ENCODE measurements at regions not wholly inside any gene's neighbourhood (a gene's known extent, or its start where the extent isn't known, plus 50 kb on each side); places are given as distances from the start of the nearest gene placed in this dataset.
"Not testable (repeated sequence)": the region's sequence is repeated elsewhere in the genome, so short reads cannot be mapped to it uniquely, and the experiment has no call there.

DNA sequence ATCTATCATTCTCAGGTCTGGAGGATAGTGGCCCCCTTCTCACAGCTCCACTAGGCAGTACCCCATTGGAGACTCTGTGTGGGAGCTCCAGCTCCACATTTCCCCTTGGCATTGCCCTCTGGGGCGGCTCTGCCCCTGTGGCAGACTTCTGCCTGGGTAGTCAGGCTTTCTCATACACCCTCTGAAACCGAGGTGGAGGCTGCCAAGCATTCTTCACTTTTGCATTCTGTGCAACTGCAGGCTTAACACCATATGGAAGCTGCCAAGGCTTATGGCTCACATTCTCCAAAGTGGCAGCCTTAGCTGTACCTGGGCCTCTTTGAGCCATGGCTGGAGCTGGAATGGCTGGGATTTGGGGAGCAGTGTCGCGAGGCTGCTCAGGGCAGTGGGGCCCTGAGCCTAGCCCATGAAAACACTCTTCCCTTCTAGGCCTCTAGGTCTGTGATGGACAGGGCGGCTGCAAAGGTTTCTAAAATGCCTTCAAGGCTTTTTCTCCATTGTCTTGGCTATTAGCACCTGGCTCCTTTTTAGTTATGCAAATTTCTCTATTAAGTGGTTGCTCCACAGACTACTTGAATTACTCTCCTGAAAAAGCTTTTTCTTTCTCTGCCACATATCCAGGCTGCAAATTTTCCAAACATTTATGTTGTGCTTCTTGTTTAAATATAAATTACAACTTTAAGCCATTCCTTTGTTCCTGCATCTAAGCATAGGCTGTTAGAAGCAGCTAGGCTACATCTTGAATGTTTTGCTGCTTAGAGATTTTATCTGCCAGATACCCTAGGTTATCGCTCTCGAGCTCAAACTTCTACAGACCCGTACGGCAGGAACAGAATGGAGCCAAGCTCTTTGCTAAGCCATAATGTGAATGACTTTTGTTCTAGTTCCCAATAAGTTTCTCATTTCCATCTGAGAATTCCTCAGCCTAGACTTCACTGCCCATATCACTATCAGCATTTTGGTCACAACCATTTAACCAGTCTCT lies 206.5 kb downstream of the CPS1 start:
- Mint-ChIP-seq H3K9me3 (no peaks in the 10 kb centered on the region), H3K27ac (no peak overlapping the region), H3K36me3 (ENCODE audit: low read depth) (no peaks in the 10 kb centered on the region), H3K4me1 (no peaks in the 10 kb centered on the region), H3K4me3 (no peak overlapping the region), H3K27me3 (no peaks in the 10 kb centered on the region)
- ChIA-PET POLR2A (no interaction called here), CTCF (no interaction called here)
- intact Hi-C loops (cut with micrococcal nuclease) = no loop called here
- TF ChIP-seq, protein P1, sequence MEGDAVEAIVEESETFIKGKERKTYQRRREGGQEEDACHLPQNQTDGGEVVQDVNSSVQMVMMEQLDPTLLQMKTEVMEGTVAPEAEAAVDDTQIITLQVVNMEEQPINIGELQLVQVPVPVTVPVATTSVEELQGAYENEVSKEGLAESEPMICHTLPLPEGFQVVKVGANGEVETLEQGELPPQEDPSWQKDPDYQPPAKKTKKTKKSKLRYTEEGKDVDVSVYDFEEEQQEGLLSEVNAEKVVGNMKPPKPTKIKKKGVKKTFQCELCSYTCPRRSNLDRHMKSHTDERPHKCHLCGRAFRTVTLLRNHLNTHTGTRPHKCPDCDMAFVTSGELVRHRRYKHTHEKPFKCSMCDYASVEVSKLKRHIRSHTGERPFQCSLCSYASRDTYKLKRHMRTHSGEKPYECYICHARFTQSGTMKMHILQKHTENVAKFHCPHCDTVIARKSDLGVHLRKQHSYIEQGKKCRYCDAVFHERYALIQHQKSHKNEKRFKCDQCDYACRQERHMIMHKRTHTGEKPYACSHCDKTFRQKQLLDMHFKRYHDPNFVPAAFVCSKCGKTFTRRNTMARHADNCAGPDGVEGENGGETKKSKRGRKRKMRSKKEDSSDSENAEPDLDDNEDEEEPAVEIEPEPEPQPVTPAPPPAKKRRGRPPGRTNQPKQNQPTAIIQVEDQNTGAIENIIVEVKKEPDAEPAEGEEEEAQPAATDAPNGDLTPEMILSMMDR (IDR thresholded peaks at IDR 0.05) = no peak
- ATAC-seq (ENCODE audit: low read depth) (no peak), DNase-seq (no peak)

DNA sequence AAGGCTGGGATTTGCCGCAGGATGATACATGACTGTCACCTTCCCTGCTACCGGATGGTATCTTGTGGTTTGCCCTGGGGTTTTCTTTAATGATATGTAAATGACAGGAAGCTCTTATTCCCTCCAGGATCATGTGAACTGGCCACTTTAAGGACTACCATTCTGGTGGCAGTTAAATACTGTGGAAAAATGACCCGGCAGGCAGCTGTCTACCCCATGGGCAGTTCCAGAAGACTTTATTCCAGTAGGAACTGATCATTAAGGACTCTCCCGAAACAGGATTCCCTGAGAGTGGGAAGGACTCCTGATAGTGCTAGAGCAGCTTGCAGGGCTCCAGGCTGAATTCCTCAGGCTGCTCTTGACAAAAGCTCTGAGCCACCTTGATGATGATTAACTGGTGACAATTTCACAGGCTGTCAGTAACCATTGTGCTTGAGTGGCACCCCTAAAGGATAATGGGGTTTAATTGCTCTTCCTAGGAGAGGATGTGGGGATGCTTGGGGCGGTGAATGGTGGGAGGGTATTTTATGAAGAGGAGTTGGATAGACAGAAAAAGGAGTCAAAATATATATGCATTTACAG lies 212.0 kb downstream of the CPS1 start:
- Mint-ChIP-seq H3K9me3 (peaks cover 8% of the 10 kb centered on the region), H3K27me3 (no peaks in the 10 kb centered on the region), H3K27ac (no peak overlapping the region), H3K4me3 (no peak overlapping the region), H3K4me1 (no peaks in the 10 kb centered on the region), H3K36me3 (ENCODE audit: low read depth) (no peaks in the 10 kb centered on the region)
- TF ChIP-seq, protein P1 (IDR thresholded peaks at IDR 0.05) = no peak
- ChIA-PET POLR2A (no interaction called here), CTCF (no interaction called here)
- no peak for DNase-seq
- intact Hi-C loops (cut with micrococcal nuclease) = no loop called here
- no peak for ATAC-seq (ENCODE audit: low read depth)

DNA sequence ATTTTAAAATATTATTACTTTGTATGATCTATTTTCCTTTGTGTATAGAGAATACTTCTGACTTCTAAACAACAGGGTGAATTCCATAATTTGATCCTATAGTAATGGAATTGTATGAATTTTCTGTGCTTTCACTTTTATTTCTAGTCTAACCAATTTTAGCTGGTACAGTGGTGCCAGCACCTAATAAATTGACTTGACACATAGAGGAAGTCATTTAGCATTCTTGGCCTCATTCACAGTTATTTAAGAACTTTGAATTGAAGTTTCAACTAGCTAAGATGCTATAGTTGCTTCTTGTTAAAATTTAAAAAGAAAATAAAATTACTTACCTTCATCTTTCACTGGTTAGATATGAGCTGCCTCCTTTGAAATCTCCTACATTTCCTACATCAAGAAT lies 220.4 kb downstream of the CPS1 start:
- no peak overlapping the region for H3K27ac Mint-ChIP-seq
- intact Hi-C loops (cut with micrococcal nuclease) = no loop called here
- no peaks in the 10 kb centered on the region for H3K36me3 Mint-ChIP-seq (ENCODE audit: low read depth)
- H3K9me3 Mint-ChIP-seq = peaks cover 8% of the 10 kb centered on the region
- ATAC-seq (ENCODE audit: low read depth) = no peak
- no peak for DNase-seq
- no peaks in the 10 kb centered on the region for H3K27me3 Mint-ChIP-seq
- no peaks in the 10 kb centered on the region for H3K4me1 Mint-ChIP-seq
- H3K4me3 Mint-ChIP-seq = no peak overlapping the region
- TF ChIP-seq, protein P1 (IDR thresholded peaks at IDR 0.05) = no peak
- CTCF ChIA-PET = no interaction called here
- POLR2A ChIA-PET = no interaction called here

DNA sequence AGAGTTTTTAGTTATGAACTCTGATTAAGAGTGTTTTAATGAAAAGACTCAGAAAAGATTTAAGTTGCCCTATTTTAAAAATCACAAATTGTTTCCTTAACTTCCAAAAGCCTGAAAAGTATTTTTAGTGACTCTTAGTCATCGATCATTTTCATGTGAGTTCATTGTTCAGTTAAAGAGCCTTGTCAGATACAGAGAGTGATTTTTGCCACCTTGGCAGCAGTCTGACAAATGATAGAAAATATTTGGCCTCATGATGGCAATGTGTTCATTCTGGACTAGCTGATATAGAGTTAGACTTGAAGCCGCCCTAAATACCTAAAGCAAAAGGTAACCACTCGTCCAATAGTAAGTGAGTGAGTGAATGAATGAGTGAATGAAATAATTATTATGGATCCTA lies 225.8 kb downstream of the CPS1 start:
- CTCF ChIA-PET = no interaction called here
- Mint-ChIP-seq H3K4me3 (no peak overlapping the region), H3K27ac (no peak overlapping the region), H3K4me1 (no peaks in the 10 kb centered on the region), H3K9me3 (no peaks in the 10 kb centered on the region), H3K36me3 (ENCODE audit: low read depth) (no peaks in the 10 kb centered on the region), H3K27me3 (no peaks in the 10 kb centered on the region)
- no peak for ATAC-seq (ENCODE audit: low read depth)
- DNase-seq = no peak
- intact Hi-C loops (cut with micrococcal nuclease) = no loop called here
- POLR2A ChIA-PET = no interaction called here
- TF ChIP-seq, protein P1 (IDR thresholded peaks at IDR 0.05) = no peak

DNA sequence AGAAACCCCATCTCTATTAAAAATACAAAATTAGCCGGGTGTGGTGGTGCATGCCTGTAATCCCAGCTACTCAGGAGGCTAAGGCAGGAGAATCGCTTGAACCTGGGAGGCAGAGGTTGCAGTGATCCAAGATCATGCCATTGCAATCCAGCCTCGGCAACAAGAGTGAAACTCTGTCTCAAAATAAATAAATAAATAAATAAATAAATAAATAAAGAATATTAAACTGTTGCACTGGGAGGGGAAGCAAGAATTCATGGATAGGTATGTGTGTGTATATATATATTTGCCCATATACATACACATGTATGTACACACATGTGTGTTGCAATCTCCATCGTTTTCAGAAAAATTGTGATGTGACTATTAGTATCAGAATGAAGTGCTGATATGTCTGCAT lies 231.4 kb downstream of the CPS1 start:
- H3K27me3 Mint-ChIP-seq; H3K9me3 Mint-ChIP-seq; DNase-seq; CTCF ChIA-PET; H3K27ac Mint-ChIP-seq; ATAC-seq (ENCODE audit: low read depth); intact Hi-C loops (cut with micrococcal nuclease); H3K4me3 Mint-ChIP-seq; H3K4me1 Mint-ChIP-seq; H3K36me3 Mint-ChIP-seq (ENCODE audit: low read depth): not testable (repeated sequence)
- POLR2A ChIA-PET = interaction anchor here (0.7 kb wide), 1 partner anchor 67 kb away, joined by 3 read pairs; no protein-coding TSS in a partner anchor

Data from activated B cell treated with CpG ODN at 0.5 μM for 24 hours (primary cell).